Hematopoietic multipotent progenitor cell treated with erythropoietin and hydrocortisone succinate and interleukin-3 and kit ligand, for 6 days (in vitro differentiated cells): ENCODE measurements at regions not wholly inside any gene's neighbourhood (a gene's known extent, or its start where the extent isn't known, plus 50 kb on each side); places are given as distances from the start of the nearest gene placed in this dataset.
"Not testable (repeated sequence)": the region's sequence is repeated elsewhere in the genome, so short reads cannot be mapped to it uniquely, and the experiment has no call there.

Experiments used
- DNase-seq: peaks from one replicate; pipeline ENCODE4 v3.0.0-alpha.2; 2015

GRCh38 chr15:96182736-96183513 is 147.6 kb upstream of the NR2F2 start:
- no peak for DNase-seq

DNA sequence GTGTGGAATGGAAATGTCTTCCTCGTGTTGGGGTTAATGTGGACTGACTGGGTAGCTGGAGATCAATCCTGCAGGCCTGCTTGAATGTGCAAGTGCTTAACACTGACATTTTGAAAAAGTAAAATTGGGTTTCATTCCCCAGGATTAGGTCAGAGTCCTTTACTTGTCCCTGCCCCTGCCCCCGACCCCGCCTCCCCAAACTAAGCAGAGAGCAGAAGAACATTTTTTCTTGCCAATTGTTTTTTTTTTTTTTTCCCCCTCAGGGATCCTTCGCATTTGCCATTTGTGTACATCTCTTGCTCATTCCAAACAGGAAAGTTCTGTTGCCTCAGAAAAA is 147.0 kb upstream of the NR2F2 start:
- DNase-seq: no peak

DNA sequence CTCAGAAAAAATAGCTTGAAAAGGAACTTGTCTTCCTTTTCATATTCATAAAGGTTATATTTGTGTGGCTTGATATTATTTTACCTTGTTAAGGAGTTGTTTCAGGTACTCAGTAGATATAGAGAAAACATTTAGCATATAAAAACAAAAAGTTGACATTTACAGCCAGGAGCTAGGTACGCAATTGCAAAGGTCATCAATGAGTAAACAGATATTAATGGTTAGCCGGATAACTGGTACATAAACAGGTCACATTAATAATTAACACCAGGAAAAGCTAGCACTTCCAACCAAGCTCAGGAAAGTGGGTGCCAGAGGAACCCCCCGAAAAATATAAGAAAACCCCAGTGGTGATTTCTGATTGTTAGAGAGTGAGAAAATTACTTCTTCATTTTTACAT is 146.6 kb upstream of the NR2F2 start:
- no peak for DNase-seq

GRCh38 chr15:96184297-96184696 is 146.2 kb upstream of the NR2F2 start:
- no peak for DNase-seq

DNA sequence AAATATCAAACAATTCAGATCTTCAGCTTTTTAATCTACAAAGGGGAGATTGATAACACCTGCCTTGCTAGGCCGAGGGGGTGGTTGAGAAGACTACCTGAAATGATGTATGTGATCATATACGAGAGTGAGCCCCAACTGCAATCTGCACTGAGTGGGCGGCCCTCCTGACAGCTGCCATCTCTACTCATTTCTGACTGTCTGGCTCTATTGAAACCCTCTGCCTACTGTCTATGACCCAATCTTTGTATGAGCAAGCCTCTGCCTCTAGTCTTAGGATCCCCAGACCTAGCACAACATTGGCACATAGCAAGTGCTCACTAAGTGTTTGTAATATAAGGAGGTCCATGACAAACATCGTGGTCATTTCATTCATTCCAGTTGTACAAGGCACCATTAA is 144.4 kb upstream of the NR2F2 start:
- no peak for DNase-seq

DNA sequence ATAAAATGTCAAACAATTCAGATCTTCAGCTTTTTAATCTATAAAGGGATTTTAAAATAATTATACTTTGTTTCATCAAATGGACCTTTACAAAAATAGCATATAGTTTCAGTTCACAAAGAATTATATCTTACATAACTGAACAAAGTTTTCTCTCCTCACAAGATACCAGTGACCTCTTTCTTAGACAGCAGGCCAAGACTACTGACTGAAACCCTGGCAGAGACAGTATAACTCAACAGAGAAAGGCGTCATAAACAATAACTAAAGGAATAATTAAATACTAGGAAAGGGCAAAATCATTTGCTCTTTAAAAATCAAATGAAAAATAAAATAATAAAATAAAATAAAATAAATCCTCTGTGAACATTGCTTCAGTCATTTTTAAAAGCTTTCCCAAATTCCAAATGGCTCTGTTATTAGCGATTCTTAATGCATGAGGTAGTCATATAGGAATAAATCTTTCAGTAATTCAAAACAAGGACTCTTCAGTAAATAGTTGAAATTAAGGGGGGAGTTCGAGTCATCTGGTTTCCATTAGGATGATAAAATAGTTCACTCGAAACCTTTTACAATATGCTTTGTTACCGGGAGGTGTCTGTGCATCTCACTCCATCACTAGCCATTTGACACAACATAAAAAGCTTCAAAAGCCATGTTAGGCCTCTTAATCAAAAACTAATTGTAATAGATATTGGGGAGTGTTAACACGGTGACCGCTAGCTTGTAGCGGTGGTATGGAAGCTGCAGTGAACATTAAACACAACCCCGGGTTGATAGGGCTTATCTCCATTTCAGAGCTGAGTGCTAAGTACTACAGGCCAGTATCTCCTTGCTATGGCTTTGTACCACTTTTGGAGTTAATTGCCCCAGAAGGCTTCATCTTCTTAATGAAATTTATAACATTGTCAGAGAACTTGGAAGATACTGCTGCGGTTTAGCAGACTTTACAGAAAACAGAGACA is 142.9 kb upstream of the NR2F2 start:
- DNase-seq: no peak

- DNase-seq: no peak
These were observed 132.8 kb upstream of the NR2F2 start for GRCh38 chr15:96197721-96198120.

- no peak for DNase-seq
These were observed 131.4 kb upstream of the NR2F2 start for GRCh38 chr15:96199111-96199510.

- DNase-seq: no peak
These were observed 130.0 kb upstream of the NR2F2 start for GRCh38 chr15:96200357-96200967.

GRCh38 chr15:96201696-96202095 is 128.8 kb upstream of the NR2F2 start:
- no peak for DNase-seq

- DNase-seq: not testable (repeated sequence)
These were observed 124.9 kb upstream of the NR2F2 start for GRCh38 chr15:96205588-96205987.

- no peak for DNase-seq
These were observed 123.0 kb upstream of the NR2F2 start for GRCh38 chr15:96207377-96208006.

- DNase-seq: no peak
These were observed 121.2 kb upstream of the NR2F2 start for GRCh38 chr15:96209285-96209735.

- no peak for DNase-seq
These were observed 117.5 kb upstream of the NR2F2 start for GRCh38 chr15:96213045-96213444.

- DNase-seq: no peak
These were observed 116.6 kb upstream of the NR2F2 start for GRCh38 chr15:96213896-96214295.

DNA sequence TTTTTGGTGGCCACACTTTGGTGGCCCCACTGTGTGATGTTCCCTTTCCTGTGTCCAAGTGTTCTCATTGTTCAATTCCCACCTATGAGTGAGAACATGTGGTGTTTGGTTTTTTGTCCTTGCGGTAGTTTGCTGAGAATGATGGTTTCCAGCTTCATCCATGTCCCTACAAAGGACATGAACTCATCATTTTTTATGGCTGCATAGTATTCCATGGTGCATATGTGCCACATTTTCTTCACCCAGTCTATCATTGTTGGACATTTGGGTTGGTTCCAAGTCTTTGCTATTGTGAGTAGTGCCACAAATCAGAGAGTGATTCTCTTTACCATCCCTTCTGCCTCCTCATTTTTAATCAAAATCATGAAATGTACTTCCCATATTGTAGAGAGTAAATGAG is 114.0 kb upstream of the NR2F2 start:
- DNase-seq: not testable (repeated sequence)

GRCh38 chr15:96217983-96218382 is 112.5 kb upstream of the NR2F2 start:
- no peak for DNase-seq

- DNase-seq: no peak
These were observed 111.7 kb upstream of the NR2F2 start for GRCh38 chr15:96218623-96219455.

DNA sequence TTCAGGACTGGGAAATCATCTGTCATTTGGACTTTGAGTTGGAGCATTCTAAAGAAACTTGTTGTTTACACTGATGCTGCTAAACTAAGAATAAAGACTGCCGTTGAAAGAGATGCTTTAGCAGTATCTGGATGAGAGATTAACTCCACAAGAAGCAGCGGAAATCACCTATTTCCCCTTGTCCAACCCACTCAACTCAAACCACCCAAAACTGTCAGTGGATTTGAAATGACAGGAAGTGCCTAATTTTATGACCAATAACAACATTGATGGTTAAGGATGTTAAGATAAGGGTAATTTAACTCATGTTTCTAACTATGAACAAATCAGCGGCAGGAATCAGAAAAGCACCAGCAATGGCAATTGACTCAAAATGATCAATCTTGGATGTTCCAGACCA is 110.8 kb upstream of the NR2F2 start:
- no peak for DNase-seq

GRCh38 chr15:96220657-96221056 is 109.8 kb upstream of the NR2F2 start:
- no peak for DNase-seq

GRCh38 chr15:96222981-96223380 is 107.5 kb upstream of the NR2F2 start:
- DNase-seq: no peak

DNA sequence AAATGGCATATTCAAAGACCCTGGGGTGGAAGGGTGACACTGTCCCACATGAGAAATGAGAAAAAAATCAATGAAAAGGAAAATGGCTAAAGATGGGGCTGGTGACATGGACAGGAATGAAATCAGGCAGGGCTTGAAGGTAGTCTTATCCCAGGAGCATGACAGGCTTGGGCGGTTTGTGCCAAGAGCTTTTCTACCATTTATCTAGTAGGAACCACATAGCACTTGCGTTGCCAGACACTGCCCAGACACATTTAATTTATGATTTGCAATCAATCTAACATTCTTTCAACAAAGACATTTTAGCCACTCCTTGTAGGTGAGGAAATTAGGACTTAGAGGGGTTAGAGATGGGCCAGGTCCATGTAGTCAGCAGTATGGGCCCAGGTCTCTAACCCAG is 106.6 kb upstream of the NR2F2 start:
- no peak for DNase-seq
